Tibial artery (tissue), 4 donors: ENCODE measurements at regions not wholly inside any gene's neighbourhood (a gene's known extent, or its start where the extent isn't known, plus 50 kb on each side); places are given as distances from the start of the nearest gene placed in this dataset.
"Not testable (repeated sequence)": the region's sequence is repeated elsewhere in the genome, so short reads cannot be mapped to it uniquely, and the experiment has no call there.

Experiments
- DNase-seq, 2 donors: peaks; one replicate each; pipeline ENCODE4 v3.0.0-alpha.2; 2019
- H3K27ac ChIP-seq, 2 donors: fragments of 200-600 bp; sonication (generic) in 1 of 2; 1 replicate in 1 of 2; 2 replicates in 1 of 2; pipeline ENCODE4 v1.5.1; 2018 to 2019; ENCODE audit warnings: mild to moderate bottlenecking in 1 of 2
- H3K27me3 ChIP-seq, 2 donors: fragments of 200-600 bp; sonication (generic) in 1 of 2; one replicate each; pipeline versions ENCODE4 v1.5.1 to v1.6.0; 2016 to 2019
- H3K36me3 ChIP-seq, 3 donors: fragments of 200-600 bp; sonication (generic) in 2 of 3; one replicate each; pipeline ENCODE4 v1.5.1; 2016 to 2019; ENCODE audit warnings: mild to moderate bottlenecking in 2 of 3
- H3K4me1 ChIP-seq, 4 donors: fragments of 200-600 bp; sonication (generic) in 2 of 4; 1 replicate in 3 of 4; 2 replicates in 1 of 4; pipeline ENCODE4 v1.5.1; 2016 to 2019
- H3K4me3 ChIP-seq, 2 donors: fragments of 200-600 bp; sonication (generic) in 1 of 2; 1 replicate in 1 of 2; 2 replicates in 1 of 2; pipeline ENCODE4 v1.5.1; 2018 to 2019; ENCODE audit warnings: mild to moderate bottlenecking in 2 of 2
- H3K9me3 ChIP-seq, 3 donors: fragments of 200-600 bp; sonication (generic) in 1 of 3; one replicate each; pipeline ENCODE4 v1.5.1; 2016 to 2019
- intact Hi-C: fragments of 100-400 bp; cut with DNase I; formaldehyde crosslinking; loops from one replicate; pipeline ENCODE4 v1.15.0; 2023; ENCODE audit warnings: low total_unique reads
- TF ChIP-seq, protein P1 (sequence below), 2 experiments: fragments of 200-600 bp in 1 of 2; fragments of 450-650 bp in 1 of 2; IDR thresholded peaks; one replicate each; pipeline ENCODE4 v1.5.1; 2017 to 2019; ENCODE audit warnings: antibody characterized with exemption in 2 of 2, mild to moderate bottlenecking in 1 of 2, moderate library complexity in 1 of 2

GRCh38 chr4:155047755-155048154 is 160.7 kb upstream of the NPY2R start:
- H3K9me3 ChIP-seq, result peaks cover 0 to 20% (median 0%) of the 10 kb centered on the region in 3 donors
- H3K36me3 ChIP-seq, result no peaks in the 10 kb centered on the region
- TF ChIP-seq, protein P1, sequence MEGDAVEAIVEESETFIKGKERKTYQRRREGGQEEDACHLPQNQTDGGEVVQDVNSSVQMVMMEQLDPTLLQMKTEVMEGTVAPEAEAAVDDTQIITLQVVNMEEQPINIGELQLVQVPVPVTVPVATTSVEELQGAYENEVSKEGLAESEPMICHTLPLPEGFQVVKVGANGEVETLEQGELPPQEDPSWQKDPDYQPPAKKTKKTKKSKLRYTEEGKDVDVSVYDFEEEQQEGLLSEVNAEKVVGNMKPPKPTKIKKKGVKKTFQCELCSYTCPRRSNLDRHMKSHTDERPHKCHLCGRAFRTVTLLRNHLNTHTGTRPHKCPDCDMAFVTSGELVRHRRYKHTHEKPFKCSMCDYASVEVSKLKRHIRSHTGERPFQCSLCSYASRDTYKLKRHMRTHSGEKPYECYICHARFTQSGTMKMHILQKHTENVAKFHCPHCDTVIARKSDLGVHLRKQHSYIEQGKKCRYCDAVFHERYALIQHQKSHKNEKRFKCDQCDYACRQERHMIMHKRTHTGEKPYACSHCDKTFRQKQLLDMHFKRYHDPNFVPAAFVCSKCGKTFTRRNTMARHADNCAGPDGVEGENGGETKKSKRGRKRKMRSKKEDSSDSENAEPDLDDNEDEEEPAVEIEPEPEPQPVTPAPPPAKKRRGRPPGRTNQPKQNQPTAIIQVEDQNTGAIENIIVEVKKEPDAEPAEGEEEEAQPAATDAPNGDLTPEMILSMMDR (IDR thresholded peaks at IDR 0.05), result no peak
- DNase-seq, result no peak
- H3K27me3 ChIP-seq, result no peaks in the 10 kb centered on the region
- intact Hi-C loops, result no loop called here
- H3K4me3 ChIP-seq, result no peak overlapping the region
- H3K4me1 ChIP-seq, result no peaks in the 10 kb centered on the region
- no peak overlapping the region for H3K27ac ChIP-seq

- DNase-seq, H3K36me3 ChIP-seq, H3K27me3 ChIP-seq, intact Hi-C loops, H3K9me3 ChIP-seq, H3K4me3 ChIP-seq, H3K27ac ChIP-seq, H3K4me1 ChIP-seq: not testable (repeated sequence)
Measured at GRCh38 chr4:155054042-155054441, 154.4 kb upstream of the NPY2R start.

GRCh38 chr4:155060419-155060818 is 148.0 kb upstream of the NPY2R start:
- TF ChIP-seq, protein P1 (IDR thresholded peaks at IDR 0.05), result no peak
- intact Hi-C loops, result no loop called here
- Histone ChIP-seq H3K9me3 (no peaks in the 10 kb centered on the region), H3K27ac (no peak overlapping the region), H3K36me3 (no peaks in the 10 kb centered on the region), H3K4me1 (no peaks in the 10 kb centered on the region), H3K27me3 (no peaks in the 10 kb centered on the region), H3K4me3 (no peak overlapping the region)
- no peak for DNase-seq

DNA sequence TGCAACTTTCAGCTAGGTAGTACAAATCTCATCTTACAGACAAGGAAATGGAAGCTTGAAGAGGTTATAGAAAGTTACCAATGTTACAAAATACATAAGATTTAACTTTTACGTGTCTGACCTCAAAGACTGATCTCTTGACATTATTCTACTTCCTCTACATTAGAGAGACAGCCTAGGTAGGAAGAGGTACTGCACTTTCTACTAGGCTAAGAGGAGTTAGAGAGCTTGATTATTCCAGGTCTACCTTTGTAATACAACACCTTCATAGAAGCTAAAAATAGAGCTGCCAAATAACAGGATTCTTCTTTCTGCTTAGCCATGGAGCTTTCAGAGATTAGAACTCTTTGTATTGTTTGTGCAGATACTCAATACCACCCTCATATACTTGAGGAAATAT is 147.6 kb upstream of the NPY2R start:
- H3K4me3 ChIP-seq, result no peak overlapping the region
- no peaks in the 10 kb centered on the region for H3K4me1 ChIP-seq
- intact Hi-C loops, result no loop called here
- DNase-seq, result no peak
- H3K36me3 ChIP-seq, result no peaks in the 10 kb centered on the region
- TF ChIP-seq, protein P1 (IDR thresholded peaks at IDR 0.05), result no peak
- no peaks in the 10 kb centered on the region for H3K9me3 ChIP-seq
- no peak overlapping the region for H3K27ac ChIP-seq
- no peaks in the 10 kb centered on the region for H3K27me3 ChIP-seq

GRCh38 chr4:155062948-155063347 is 145.5 kb upstream of the NPY2R start:
- no peaks in the 10 kb centered on the region for H3K4me1 ChIP-seq
- no peaks in the 10 kb centered on the region for H3K36me3 ChIP-seq
- TF ChIP-seq, protein P1 (IDR thresholded peaks at IDR 0.05), result no peak
- H3K27ac ChIP-seq, result no peak overlapping the region
- H3K27me3 ChIP-seq, result no peaks in the 10 kb centered on the region
- no peak for DNase-seq
- H3K4me3 ChIP-seq, result no peak overlapping the region
- intact Hi-C loops, result no loop called here
- H3K9me3 ChIP-seq, result no peaks in the 10 kb centered on the region

GRCh38 chr4:155064934-155065333 is 143.5 kb upstream of the NPY2R start:
- intact Hi-C loops, H3K27ac ChIP-seq, DNase-seq, H3K27me3 ChIP-seq, H3K4me1 ChIP-seq, H3K4me3 ChIP-seq, H3K36me3 ChIP-seq, H3K9me3 ChIP-seq: not testable (repeated sequence)

DNA sequence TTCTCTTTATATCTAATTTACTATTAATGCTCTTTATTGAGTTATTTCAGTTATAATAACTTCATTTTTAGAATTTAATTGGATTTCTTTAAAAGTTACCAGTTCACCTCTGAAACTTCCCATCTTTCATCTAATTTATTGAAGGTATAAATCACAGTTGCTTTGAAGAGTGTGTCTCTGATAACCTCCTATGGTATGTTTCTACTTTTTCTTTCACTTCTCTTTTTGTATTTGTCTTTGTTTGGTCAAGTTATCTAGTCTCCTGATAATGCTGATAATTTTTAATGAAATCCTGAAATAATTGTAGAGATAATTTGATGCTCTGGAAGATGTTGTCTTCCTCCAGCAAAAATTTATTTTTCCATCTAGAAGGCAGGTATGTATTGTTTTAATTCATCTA is 141.6 kb upstream of the NPY2R start:
- no peaks in the 10 kb centered on the region for H3K4me1 ChIP-seq
- no peaks in the 10 kb centered on the region for H3K27me3 ChIP-seq
- intact Hi-C loops, result no loop called here
- DNase-seq, result no peak
- H3K9me3 ChIP-seq, result no peaks in the 10 kb centered on the region
- H3K36me3 ChIP-seq, result no peaks in the 10 kb centered on the region
- no peak overlapping the region for H3K4me3 ChIP-seq
- TF ChIP-seq, protein P1 (IDR thresholded peaks at IDR 0.05), result no peak
- H3K27ac ChIP-seq, result no peak overlapping the region
